Common myeloid progenitor, CD34-positive (primary cell): ENCODE measurements at regions not wholly inside any gene's neighbourhood (a gene's known extent, or its start where the extent isn't known, plus 50 kb on each side); places are given as distances from the start of the nearest gene placed in this dataset.
A peak's percentile ranks its signal among the peaks of the same experiment; 100 is the strongest.

ENCODE experiments used
- CTCF ChIA-PET: fragments of 350-600 bp; sonication (Branson Sonifier 250); formaldehyde crosslinking; loops from one replicate; lab custom pipeline; 2021; ENCODE audit warnings: antibody characterized with exemption; lab: Charles Lee
- POLR2A ChIA-PET: fragments of 350-600 bp; sonication (Branson Sonifier 250); formaldehyde crosslinking; loops from one replicate; lab custom pipeline; 2021; ENCODE audit warnings: antibody characterized with exemption; lab: Charles Lee
- DNase-seq, 3 donors: peaks; one replicate each; pipeline versions ENCODE4 v3.0.0 to v3.0.0-alpha.2; 2013
- H3K27ac ChIP-seq, 2 experiments: 1 replicate in 1 of 2; 2 replicates in 1 of 2; pipeline ENCODE4 v1.7.0; 2013; ENCODE audit warnings: inconsistent platforms in 2 of 2, low read length in 2 of 2, mild to moderate bottlenecking in 2 of 2, low read depth in 1 of 2, moderate library complexity in 1 of 2; ENCODE audit not compliant: severe bottlenecking in 2 of 2, insufficient read depth in 1 of 2, poor library complexity in 1 of 2
- H3K27me3 ChIP-seq, 5 experiments: replicated peaks in 2 of 5; 1 replicate in 3 of 5; 2 replicates in 2 of 5; pipeline versions ENCODE4 v1.6.1 to v1.7.0; 2013; ENCODE audit warnings: low read length in 4 of 5, mild to moderate bottlenecking in 2 of 5, moderate library complexity in 2 of 5, inconsistent platforms in 1 of 5; ENCODE audit not compliant: insufficient read depth in 5 of 5, control insufficient read depth in 4 of 5
- H3K36me3 ChIP-seq, 4 experiments: 1 replicate in 2 of 4; 2 replicates in 2 of 4; pipeline versions ENCODE4 v1.6.1 to v1.7.0; 2013; ENCODE audit warnings: low read length in 3 of 4, control low read depth in 1 of 4, mild to moderate bottlenecking in 1 of 4; ENCODE audit not compliant: control insufficient read depth in 4 of 4, insufficient read depth in 4 of 4
- H3K4me1 ChIP-seq, 4 experiments: 1 replicate in 3 of 4; 2 replicates in 1 of 4; pipeline versions ENCODE4 v1.6.1 to v1.7.1; 2013; ENCODE audit warnings: low read length in 3 of 4, mild to moderate bottlenecking in 3 of 4, control low read depth in 1 of 4, inconsistent platforms in 1 of 4, moderate library complexity in 1 of 4; ENCODE audit not compliant: control insufficient read depth in 4 of 4, insufficient read depth in 4 of 4; ENCODE audit errors: control extremely low read depth in 1 of 4
- H3K4me3 ChIP-seq, 7 experiments: 1 replicate in 4 of 7; 2 replicates in 3 of 7; pipeline versions ENCODE4 v1.5.1 to v1.7.0; 2013; ENCODE audit warnings: mild to moderate bottlenecking in 7 of 7, low read length in 6 of 7, moderate library complexity in 6 of 7, inconsistent platforms in 2 of 7, low read depth in 2 of 7, control low read depth in 1 of 7; ENCODE audit not compliant: insufficient read depth in 4 of 7, control insufficient read depth in 1 of 7; ENCODE audit errors: extremely low read depth in 1 of 7
- H3K9me3 ChIP-seq, 5 experiments: 1 replicate in 4 of 5; 2 replicates in 1 of 5; pipeline versions ENCODE4 v1.6.1 to v1.7.1; 2013; ENCODE audit warnings: low read length in 4 of 5, mild to moderate bottlenecking in 2 of 5, inconsistent platforms in 1 of 5, low read depth in 1 of 5, moderate library complexity in 1 of 5; ENCODE audit not compliant: control insufficient read depth in 4 of 5, insufficient read depth in 2 of 5; ENCODE audit errors: control extremely low read depth in 1 of 5
- WGBS: methylation state at CpG from one replicate; pipeline ENCODE4 v1.1.5; 2013; ENCODE audit not compliant: insufficient coverage; 5-methylcytosine and 5-hydroxymethylcytosine counted together

GRCh38 chr11:113587308-113587739 lies 112.1 kb upstream of the DRD2 start:
- Histone ChIP-seq H3K9me3 (no peaks in the 10 kb centered on the region), H3K4me3 (no peak overlapping the region), H3K36me3 (no peaks in the 10 kb centered on the region), H3K4me1 (no peaks in the 10 kb centered on the region), H3K27ac (no peak overlapping the region), H3K27me3 (peaks cover 0 to 2% (median 0%) of the 10 kb centered on the region in 5 experiments)
- 100% methylated on average over 3 of the region's 4 CpGs for WGBS
- ChIA-PET POLR2A (no interaction called here), CTCF (no interaction called here)
- no peak for DNase-seq

GRCh38 chr11:113584371-113584770 lies 109.2 kb upstream of the DRD2 start:
- Histone ChIP-seq H3K4me3 (no peak overlapping the region), H3K36me3 (no peaks in the 10 kb centered on the region), H3K27ac (no peak overlapping the region), H3K9me3 (no peaks in the 10 kb centered on the region), H3K27me3 (peaks cover 0 to under 1% (median 0%) of the 10 kb centered on the region in 5 experiments), H3K4me1 (no peaks in the 10 kb centered on the region)
- WGBS, result 96% methylated on average over 6 of the region's 6 CpGs
- POLR2A ChIA-PET, result no interaction called here
- DNase-seq, result no peak
- CTCF ChIA-PET, result no interaction called here

GRCh38 chr11:113581713-113582112 lies 106.5 kb upstream of the DRD2 start:
- Histone ChIP-seq H3K4me1 (peaks cover 0 to 13% (median 3%) of the 10 kb centered on the region in 4 experiments), H3K9me3 (no peaks in the 10 kb centered on the region), H3K27ac (no peak overlapping the region), H3K27me3 (no peaks in the 10 kb centered on the region), H3K36me3 (no peaks in the 10 kb centered on the region), H3K4me3 (no peak overlapping the region)
- no peak for DNase-seq
- ChIA-PET CTCF (no interaction called here), POLR2A (no interaction called here)
- 100% methylated on average over 2 of the region's 3 CpGs for WGBS

GRCh38 chr11:113579292-113579940 lies 104.2 kb upstream of the DRD2 start:
- no peak overlapping the region for H3K4me3 ChIP-seq
- no peak overlapping the region for H3K27ac ChIP-seq
- no peaks in the 10 kb centered on the region for H3K36me3 ChIP-seq
- H3K27me3 ChIP-seq, result no peaks in the 10 kb centered on the region
- 95% methylated on average over 11 of the region's 11 CpGs for WGBS
- DNase-seq, result no peak
- H3K9me3 ChIP-seq, result no peaks in the 10 kb centered on the region
- POLR2A ChIA-PET, result no interaction called here
- H3K4me1 ChIP-seq, result peaks cover 0 to 13% (median 3%) of the 10 kb centered on the region in 4 experiments
- CTCF ChIA-PET, result no interaction called here

GRCh38 chr11:113578715-113579250 lies 103.6 kb upstream of the DRD2 start:
- no peak overlapping the region for H3K4me3 ChIP-seq
- peaks cover 0 to 13% (median 3%) of the 10 kb centered on the region in 4 experiments for H3K4me1 ChIP-seq
- H3K36me3 ChIP-seq, result no peaks in the 10 kb centered on the region
- DNase-seq, result no peak
- no peaks in the 10 kb centered on the region for H3K9me3 ChIP-seq
- ChIA-PET CTCF (no interaction called here), POLR2A (no interaction called here)
- WGBS, result 66% methylated on average over 4 of the region's 5 CpGs
- H3K27ac ChIP-seq, result no peak overlapping the region
- H3K27me3 ChIP-seq, result no peaks in the 10 kb centered on the region

- H3K4me1 ChIP-seq, result peaks cover 0 to 13% (median 3%) of the 10 kb centered on the region in 4 experiments
- no CpG with 5 or more reads among the region's 1 CpG for WGBS
- H3K36me3 ChIP-seq, result no peaks in the 10 kb centered on the region
- ChIA-PET POLR2A (no interaction called here), CTCF (no interaction called here)
- no peak overlapping the region for H3K27ac ChIP-seq
- no peak for DNase-seq
- no peak overlapping the region for H3K4me3 ChIP-seq
- H3K27me3 ChIP-seq, result no peaks in the 10 kb centered on the region
- no peaks in the 10 kb centered on the region for H3K9me3 ChIP-seq
Observed at GRCh38 chr11:113578033-113578380, 102.8 kb upstream of the DRD2 start.

GRCh38 chr11:113577356-113578032 lies 102.3 kb upstream of the DRD2 start:
- H3K4me1 ChIP-seq, result peaks cover 0 to 13% (median 3%) of the 10 kb centered on the region in 4 experiments
- POLR2A ChIA-PET, result no interaction called here
- H3K36me3 ChIP-seq, result no peaks in the 10 kb centered on the region
- H3K4me3 ChIP-seq, result no peak overlapping the region
- H3K27ac ChIP-seq, result no peak overlapping the region
- H3K27me3 ChIP-seq, result no peaks in the 10 kb centered on the region
- WGBS, result 100% methylated on average over 2 of the region's 6 CpGs
- peak in 2 of 3 donors; percentile 41 to 55 for DNase-seq
- no peaks in the 10 kb centered on the region for H3K9me3 ChIP-seq
- CTCF ChIA-PET, result no interaction called here
